ENCODE measurements at regions not wholly inside any gene's neighbourhood (a gene's known extent, or its start where the extent isn't known, plus 50 kb on each side); places are given as distances from the start of the nearest gene placed in this dataset.
"Not testable (repeated sequence)": the region's sequence is repeated elsewhere in the genome, so short reads cannot be mapped to it uniquely, and the experiment has no call there.

DNA sequence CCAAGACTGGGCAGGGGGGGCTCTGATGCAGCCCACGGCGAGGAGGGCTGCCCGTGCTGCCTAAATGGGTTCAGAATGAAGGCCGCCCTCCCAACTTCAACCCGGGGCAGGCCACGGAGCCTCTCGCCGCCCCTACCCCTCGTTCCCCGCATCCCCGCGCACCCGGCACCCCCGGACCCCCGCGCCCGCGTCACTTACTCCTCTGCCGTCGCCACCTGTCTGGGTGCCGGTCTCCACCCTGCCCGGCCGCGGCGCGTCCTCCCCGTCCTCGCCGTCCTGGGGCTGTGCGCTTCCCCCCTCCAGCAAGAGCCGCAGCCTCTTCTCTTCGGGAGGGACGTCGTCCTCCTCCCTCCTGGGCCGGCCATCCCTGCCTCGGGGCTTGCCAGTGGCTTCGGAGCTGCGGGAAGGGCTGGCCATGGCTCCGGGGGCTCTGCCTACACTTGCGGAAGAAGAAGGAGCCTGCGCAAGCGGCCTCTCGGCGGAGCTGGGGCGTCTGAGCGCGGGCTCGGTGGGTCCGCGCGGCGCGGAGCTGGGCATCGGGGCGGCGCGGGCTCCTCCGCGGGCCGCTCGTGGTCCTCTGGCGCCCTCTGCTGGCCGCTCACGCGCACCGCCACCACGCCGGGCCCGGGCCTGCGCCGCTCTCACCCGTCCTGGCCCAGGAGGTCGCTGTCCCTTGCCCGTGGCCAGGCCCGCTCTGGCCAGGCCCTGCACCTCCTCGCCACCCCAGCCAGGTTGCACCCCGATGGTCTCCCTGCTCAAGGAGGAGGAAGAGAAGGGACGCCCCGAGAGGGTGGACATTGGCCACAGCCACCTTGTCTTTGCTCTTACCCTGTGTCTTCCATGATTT lies 59.3 kb upstream of the CLEC6A start:
- peak; percentile 16 for DNase-seq

DNA sequence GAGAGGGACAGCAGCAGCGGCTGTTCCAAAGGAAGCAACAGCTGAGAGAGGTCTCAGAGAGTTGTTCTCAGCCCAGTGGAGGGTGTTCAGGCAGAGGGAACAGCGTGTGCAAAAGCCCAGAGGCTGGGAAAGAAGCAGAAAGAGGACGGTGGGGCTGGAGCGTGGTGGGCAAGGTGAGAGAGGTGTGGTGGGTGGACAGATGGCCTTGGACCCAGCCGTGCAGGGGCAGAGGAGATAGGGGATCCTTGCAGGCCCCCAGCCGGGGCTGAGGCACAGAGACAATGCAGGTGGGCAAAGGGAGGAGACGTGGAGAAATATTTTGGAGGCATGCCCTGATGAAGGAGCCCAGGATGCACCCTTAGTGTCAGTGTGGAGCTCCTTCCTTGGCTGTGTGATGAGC lies 58.4 kb upstream of the CLEC6A start:
- not testable (repeated sequence) for DNase-seq

DNA sequence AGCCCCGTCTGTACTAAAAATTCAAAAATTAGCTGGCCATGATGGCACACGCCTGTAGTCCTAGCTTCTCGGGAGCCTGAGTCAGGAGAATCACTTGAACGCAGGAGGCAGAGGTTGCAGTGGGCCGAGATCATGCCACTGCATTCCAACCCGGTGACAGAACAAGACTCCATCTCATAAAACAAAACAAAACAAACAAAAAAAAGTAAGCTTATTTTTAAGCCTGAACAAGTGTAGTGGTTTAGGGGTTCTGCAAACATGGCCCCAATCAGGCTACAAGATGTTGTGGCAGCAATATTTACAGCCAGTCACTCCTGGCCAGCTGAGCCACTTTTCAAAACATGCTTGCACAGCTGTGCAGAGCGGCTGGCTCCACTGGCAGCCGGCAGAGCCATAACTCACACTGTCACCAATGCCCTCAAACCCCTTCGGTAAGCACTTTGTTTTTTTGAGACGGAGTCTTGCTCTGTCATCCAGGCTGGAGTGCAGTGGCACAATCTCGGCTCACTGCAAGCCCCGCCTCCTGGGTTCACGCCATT lies 56.2 kb upstream of the CLEC6A start:
- not testable (repeated sequence) for DNase-seq

DNA sequence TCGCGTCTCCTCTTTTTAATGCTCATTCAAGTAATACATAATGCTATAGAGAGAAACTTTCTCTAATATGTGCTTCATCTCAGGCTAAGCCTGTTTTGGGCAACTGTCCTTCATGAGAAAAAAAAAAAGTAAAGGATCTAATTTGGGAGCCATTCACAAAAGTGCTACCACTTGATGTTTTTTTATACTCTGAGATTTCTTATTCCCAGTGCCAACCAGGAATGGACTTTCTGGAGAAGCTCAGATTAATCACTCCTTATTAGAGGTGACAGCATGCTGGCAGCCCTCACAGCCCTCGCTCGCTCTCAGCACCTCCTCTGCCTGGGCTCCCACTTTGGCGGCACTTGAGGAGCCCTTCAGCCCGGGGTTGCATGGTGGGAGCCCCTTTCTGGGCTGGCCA lies 51.9 kb upstream of the CLEC6A start:
- DNase-seq = not testable (repeated sequence)

DNA sequence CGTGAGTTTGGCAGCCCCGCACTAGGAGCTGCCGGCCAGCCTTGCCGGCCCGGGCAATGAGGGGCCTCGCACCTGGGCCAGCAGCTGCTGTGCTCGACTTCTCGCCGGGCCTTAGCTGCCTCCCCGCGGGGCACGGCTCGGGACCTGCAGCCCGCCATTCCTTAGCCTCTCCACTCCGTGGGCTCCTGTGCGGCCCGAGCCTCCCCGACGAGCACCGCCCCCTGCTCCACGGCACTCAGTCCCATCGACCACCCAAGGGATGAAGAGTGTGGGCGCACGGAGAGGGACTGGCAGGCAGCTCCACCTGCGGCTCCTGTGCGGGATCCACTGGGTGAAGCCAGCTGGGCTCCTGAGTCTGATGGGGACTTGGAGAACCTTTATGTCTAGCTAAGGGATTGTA lies 51.4 kb upstream of the CLEC6A start:
- DNase-seq = not testable (repeated sequence)
